Loucy (cell line): ENCODE measurements at regions not wholly inside any gene's neighbourhood (a gene's known extent, or its start where the extent isn't known, plus 50 kb on each side); places are given as distances from the start of the nearest gene placed in this dataset.

Source experiments
- CTCF ChIP-seq: fragments of 200-600 bp; sonication (generic); conservative IDR thresholded peaks from 2 replicates; pipeline ENCODE4 v1.5.1; 2014; ENCODE audit warnings: mild to moderate bottlenecking, antibody characterized with exemption, low read length
- EZH2phosphoT487 ChIP-seq: fragments of 200-600 bp; IDR thresholded peaks from 2 replicates; pipeline ENCODE4 v1.6.1; 2018; ENCODE audit warnings: antibody characterized with exemption, mild to moderate bottlenecking, moderate library complexity, borderline replicate concordance

- TF ChIP-seq CTCF (no peak), EZH2phosphoT487 (no peak)
Measured at GRCh38 chr3:103729547-103729946, 1294.7 kb downstream of the ZPLD1 start.
